Esophagus squamous epithelium (tissue), 5 donors: ENCODE measurements at regions not wholly inside any gene's neighbourhood (a gene's known extent, or its start where the extent isn't known, plus 50 kb on each side); places are given as distances from the start of the nearest gene placed in this dataset.

ENCODE experiments used
- DNase-seq: peaks from one replicate; lab custom pipeline; 2025; lab: John Stamatoyannopoulos, UW
- H3K27ac ChIP-seq, 4 donors: fragments of 200-600 bp; sonication (generic); one replicate each; pipeline ENCODE4 v1.5.1; 2016 to 2019; ENCODE audit warnings: mild to moderate bottlenecking in 1 of 4
- H3K27me3 ChIP-seq, 4 donors: fragments of 200-600 bp; sonication (generic); 1 replicate in 3 of 4; 2 replicates in 1 of 4; pipeline versions ENCODE4 v1.5.1 to v1.6.0; 2017 to 2021; ENCODE audit warnings: antibody characterized with exemption in 1 of 4
- H3K36me3 ChIP-seq, 3 donors: fragments of 200-600 bp; sonication (generic); one replicate each; pipeline ENCODE4 v1.5.1; 2016 to 2019
- H3K4me1 ChIP-seq, 3 donors: fragments of 200-600 bp; sonication (generic); one replicate each; pipeline ENCODE4 v1.5.1; 2017 to 2019
- H3K4me3 ChIP-seq, 4 donors: fragments of 200-600 bp; sonication (generic); 1 replicate in 3 of 4; 2 replicates in 1 of 4; pipeline ENCODE4 v1.5.1; 2016 to 2019; ENCODE audit warnings: mild to moderate bottlenecking in 2 of 4, moderate library complexity in 1 of 4
- H3K9me3 ChIP-seq, 3 donors: fragments of 200-600 bp; sonication (generic); one replicate each; pipeline ENCODE4 v1.5.1; 2016 to 2019
- POLR2A ChIP-seq, 4 donors: fragments of 450-650 bp; IDR thresholded peaks; one replicate each; pipeline ENCODE4 v1.6.1; 2017; ENCODE audit warnings: antibody characterized with exemption in 4 of 4, mild to moderate bottlenecking in 4 of 4, moderate library complexity in 3 of 4
- WGBS, 2 donors: methylation state at CpG; one replicate each; pipeline ENCODE4 v1.1.5; 2018; 5-methylcytosine and 5-hydroxymethylcytosine counted together
- intact Hi-C: fragments of 100-400 bp; cut with DNase I; formaldehyde crosslinking; loops from one replicate; pipeline ENCODE4 v1.15.0; 2022
- TF ChIP-seq, protein P1 (sequence below), 6 experiments: fragments of 450-650 bp in 4 of 6; fragments of 200-600 bp in 2 of 6; sonication (generic) in 2 of 6; IDR thresholded peaks; one replicate each; pipeline ENCODE4 v1.5.1; 2016 to 2019; ENCODE audit warnings: antibody characterized with exemption in 6 of 6, mild to moderate bottlenecking in 4 of 6, moderate library complexity in 4 of 6
- donor health status: DM: yes; HTN: yes; CAD: no.

DNA sequence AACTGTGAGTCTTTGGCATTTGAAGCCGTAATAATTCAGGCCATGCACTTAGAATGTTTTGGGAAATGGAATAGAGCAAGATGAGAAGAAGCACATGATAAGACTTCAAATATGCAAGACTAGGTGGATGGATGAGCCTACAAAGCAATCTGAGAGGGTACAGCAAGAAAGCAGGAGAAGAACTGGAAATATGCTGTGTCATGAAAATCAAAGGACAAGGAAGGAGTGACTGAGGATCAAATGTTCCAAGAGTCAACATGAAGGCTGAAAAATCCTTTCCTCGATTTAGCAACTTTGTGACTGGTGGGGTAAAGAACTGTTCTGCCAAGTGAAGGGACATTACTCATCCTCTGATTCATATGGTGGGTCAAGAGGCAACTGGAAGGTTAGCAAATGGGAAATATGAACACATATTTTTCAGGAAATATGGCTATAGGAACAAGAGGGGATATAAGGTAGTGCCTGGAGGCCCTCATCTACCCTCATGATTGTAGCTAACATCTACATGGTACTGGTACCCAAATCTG, 803.7 kb upstream of the ARRDC4 start:
- TF ChIP-seq POLR2A (IDR thresholded peaks at IDR 0.05), result no peak
- TF ChIP-seq, protein P1, sequence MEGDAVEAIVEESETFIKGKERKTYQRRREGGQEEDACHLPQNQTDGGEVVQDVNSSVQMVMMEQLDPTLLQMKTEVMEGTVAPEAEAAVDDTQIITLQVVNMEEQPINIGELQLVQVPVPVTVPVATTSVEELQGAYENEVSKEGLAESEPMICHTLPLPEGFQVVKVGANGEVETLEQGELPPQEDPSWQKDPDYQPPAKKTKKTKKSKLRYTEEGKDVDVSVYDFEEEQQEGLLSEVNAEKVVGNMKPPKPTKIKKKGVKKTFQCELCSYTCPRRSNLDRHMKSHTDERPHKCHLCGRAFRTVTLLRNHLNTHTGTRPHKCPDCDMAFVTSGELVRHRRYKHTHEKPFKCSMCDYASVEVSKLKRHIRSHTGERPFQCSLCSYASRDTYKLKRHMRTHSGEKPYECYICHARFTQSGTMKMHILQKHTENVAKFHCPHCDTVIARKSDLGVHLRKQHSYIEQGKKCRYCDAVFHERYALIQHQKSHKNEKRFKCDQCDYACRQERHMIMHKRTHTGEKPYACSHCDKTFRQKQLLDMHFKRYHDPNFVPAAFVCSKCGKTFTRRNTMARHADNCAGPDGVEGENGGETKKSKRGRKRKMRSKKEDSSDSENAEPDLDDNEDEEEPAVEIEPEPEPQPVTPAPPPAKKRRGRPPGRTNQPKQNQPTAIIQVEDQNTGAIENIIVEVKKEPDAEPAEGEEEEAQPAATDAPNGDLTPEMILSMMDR (IDR thresholded peaks at IDR 0.05), result no peak

DNA sequence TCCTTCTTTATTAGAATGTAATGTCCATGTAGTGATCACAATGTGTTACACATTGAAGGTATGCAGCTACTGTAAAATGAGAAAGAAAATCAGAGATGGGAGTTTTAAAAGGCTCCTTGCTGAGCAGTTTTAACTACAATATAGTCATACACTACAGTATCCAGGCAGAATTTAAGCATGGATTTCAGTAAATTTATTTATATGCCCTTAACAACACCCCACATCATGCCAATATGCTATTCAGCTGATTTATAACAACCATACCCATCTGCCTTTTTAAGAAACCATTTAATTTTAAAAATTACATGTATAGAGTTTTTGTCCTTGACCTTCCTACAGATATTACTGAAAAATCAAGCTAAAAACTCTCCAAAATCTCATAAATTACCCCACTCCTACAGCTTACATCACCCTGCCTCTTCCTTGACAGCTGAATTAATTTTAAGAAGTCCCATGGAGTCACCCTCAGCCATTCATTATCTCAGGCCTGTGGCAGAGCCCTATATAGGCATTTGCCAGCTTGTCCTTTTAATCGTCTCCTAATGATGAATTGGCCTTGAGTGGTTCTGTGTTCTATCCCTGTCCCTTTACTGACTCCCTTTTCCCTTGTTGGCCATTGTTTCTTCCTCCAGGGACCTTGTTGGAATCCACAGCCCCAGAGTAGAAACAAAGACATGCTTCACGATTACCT, 797.6 kb upstream of the ARRDC4 start:
- 64 to 71% methylated on average over 2 of the region's 2 CpGs for WGBS, 2 donors
- no peak for TF ChIP-seq POLR2A (IDR thresholded peaks at IDR 0.05)
- TF ChIP-seq, protein P1 (IDR thresholded peaks at IDR 0.05), result no peak
- intact Hi-C loops, result no loop called here
- no peaks in the 10 kb centered on the region for H3K27me3 ChIP-seq
- H3K27ac ChIP-seq, result no peak overlapping the region
- DNase-seq, result no peak
- no peak overlapping the region for H3K4me3 ChIP-seq
- H3K9me3 ChIP-seq, result no peaks in the 10 kb centered on the region
- no peaks in the 10 kb centered on the region for H3K36me3 ChIP-seq
- H3K4me1 ChIP-seq, result no peaks in the 10 kb centered on the region

More for the DNA sequence above, 803.7 kb upstream of the ARRDC4 start:
- intact Hi-C loops, result no loop called here
- Histone ChIP-seq H3K9me3 (no peaks in the 10 kb centered on the region), H3K4me3 (no peak overlapping the region), H3K36me3 (no peaks in the 10 kb centered on the region), H3K4me1 (no peaks in the 10 kb centered on the region), H3K27me3 (no peaks in the 10 kb centered on the region), H3K27ac (no peak overlapping the region)
- DNase-seq, result no peak
- WGBS, 2 donors, result 60 to 64% methylated on average over 2 of the region's 2 CpGs

DNA sequence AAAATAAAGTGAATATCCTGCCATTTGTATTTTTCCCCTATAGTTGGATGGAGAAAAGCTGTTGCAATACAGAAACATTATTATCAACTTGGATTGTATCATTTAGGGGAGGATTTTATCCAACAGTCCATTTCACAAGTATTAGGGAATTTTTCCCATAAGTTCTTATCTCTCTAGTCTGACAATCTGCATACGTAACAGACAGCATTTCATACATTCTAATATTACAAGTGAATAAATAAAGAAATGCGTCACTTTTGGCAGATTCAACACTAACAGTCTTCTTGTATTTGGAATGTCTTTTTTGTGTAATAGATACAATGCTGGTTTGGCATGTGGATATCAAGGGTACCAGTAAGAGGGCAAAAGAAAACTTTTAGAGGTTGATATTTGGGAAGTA, 795.3 kb upstream of the ARRDC4 start:
- intact Hi-C loops, result no loop called here
- no peaks in the 10 kb centered on the region for H3K27me3 ChIP-seq
- H3K36me3 ChIP-seq, result no peaks in the 10 kb centered on the region
- H3K9me3 ChIP-seq, result no peaks in the 10 kb centered on the region
- H3K4me3 ChIP-seq, result no peak overlapping the region
- no peaks in the 10 kb centered on the region for H3K4me1 ChIP-seq
- no peak for DNase-seq
- H3K27ac ChIP-seq, result no peak overlapping the region
- WGBS, 2 donors, result 65 to 75% methylated on average over 2 of the region's 2 CpGs
- TF ChIP-seq, protein P1 (IDR thresholded peaks at IDR 0.05), result no peak
- TF ChIP-seq POLR2A (IDR thresholded peaks at IDR 0.05), result no peak

DNA sequence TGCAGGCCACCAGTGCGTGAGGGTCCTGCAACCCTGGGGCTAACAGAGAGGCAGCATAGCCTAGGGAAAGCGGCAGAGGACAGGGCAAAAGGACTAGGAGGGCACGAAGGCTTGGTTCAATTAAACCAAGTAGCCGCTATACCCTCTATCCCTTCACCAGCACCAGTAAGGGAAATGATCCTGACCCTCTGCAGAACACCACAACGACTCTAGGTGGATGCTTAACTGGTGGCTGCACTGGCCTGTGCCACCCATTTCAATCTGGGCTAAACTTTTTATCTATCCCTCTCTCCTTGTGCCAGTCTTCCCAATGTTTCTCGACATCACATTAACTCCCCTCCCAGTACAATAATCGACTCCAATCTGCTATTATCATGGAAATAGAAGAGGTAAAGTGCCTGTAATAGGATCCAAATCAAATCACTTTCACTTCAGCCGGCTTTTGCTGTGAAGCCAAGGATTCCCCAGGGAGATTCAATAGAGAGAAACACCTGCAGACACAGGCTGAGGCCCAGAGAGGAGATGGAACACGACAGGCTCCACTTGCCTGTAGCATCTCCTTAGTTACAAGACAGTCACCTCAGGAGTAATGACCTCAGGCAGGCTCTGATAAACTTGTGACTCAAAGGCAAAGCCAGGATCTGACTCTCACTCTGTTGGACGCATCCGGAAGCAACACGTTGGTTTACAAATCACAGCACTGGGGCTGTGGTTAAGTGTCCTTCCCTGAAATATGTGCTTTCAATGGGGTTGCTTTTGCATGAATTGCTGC, 791.6 kb upstream of the ARRDC4 start:
- intact Hi-C loops, result no loop called here
- 51 to 61% methylated on average over 9 to 12 of the region's 12 CpGs for WGBS, 2 donors
- no peaks in the 10 kb centered on the region for H3K4me1 ChIP-seq
- no peaks in the 10 kb centered on the region for H3K27me3 ChIP-seq
- DNase-seq, result no peak
- no peak for TF ChIP-seq POLR2A (IDR thresholded peaks at IDR 0.05)
- TF ChIP-seq, protein P1 (IDR thresholded peaks at IDR 0.05), result no peak
- no peak overlapping the region for H3K4me3 ChIP-seq
- H3K9me3 ChIP-seq, result no peaks in the 10 kb centered on the region
- H3K36me3 ChIP-seq, result no peaks in the 10 kb centered on the region
- H3K27ac ChIP-seq, result no peak overlapping the region

DNA sequence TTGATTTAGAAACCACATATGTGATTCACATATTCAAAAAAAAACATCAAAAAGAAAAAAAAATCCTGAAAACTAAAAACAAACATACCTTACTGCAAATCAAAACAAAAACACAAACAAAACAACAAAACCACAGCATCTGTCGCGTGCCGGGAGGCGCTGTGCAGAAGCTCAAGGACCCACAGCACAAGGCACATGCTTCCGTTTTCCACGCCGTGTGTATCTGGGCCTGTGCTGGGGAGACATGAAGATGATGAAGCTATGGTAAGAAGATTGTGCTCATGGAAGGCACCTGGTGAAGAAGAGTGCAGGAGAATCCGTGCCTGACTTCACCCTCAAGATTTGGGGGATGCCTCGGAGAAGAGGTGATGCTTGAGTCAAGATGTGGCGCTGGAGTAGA, 788.9 kb upstream of the ARRDC4 start:
- WGBS, 2 donors, result 92 to 95% methylated on average over 10 of the region's 10 CpGs
- Histone ChIP-seq H3K4me1 (no peaks in the 10 kb centered on the region), H3K27me3 (no peaks in the 10 kb centered on the region), H3K9me3 (no peaks in the 10 kb centered on the region), H3K4me3 (no peak overlapping the region), H3K27ac (no peak overlapping the region), H3K36me3 (no peaks in the 10 kb centered on the region)
- DNase-seq, result no peak
- intact Hi-C loops, result no loop called here
- TF ChIP-seq, protein P1 (IDR thresholded peaks at IDR 0.05), result no peak
- no peak for TF ChIP-seq POLR2A (IDR thresholded peaks at IDR 0.05)
